H9 (cell line): ENCODE measurements at regions not wholly inside any gene's neighbourhood (a gene's known extent, or its start where the extent isn't known, plus 50 kb on each side); places are given as distances from the start of the nearest gene placed in this dataset.

Experiments
- DNase-seq: peaks from one replicate; pipeline ENCODE4 v3.0.0-alpha.2; 2017
- H2AFZ ChIP-seq: one replicate; pipeline ENCODE4 v1.6.1; 2013; ENCODE audit warnings: mild to moderate bottlenecking, low read length, control low read depth, moderate library complexity
- H2AK5ac ChIP-seq: 2 replicates; pipeline ENCODE4 v1.6.1; 2013; ENCODE audit warnings: low read length, control low read depth, mixed read lengths; ENCODE audit not compliant: insufficient read length
- H2BK120ac ChIP-seq: one replicate; pipeline ENCODE4 v1.6.1; 2013; ENCODE audit warnings: low read depth, mild to moderate bottlenecking, low read length, control low read depth, inconsistent platforms; ENCODE audit not compliant: poor library complexity, severe bottlenecking
- H2BK12ac ChIP-seq: 2 replicates; pipeline ENCODE4 v1.6.1; 2013; ENCODE audit warnings: low read length, control low read depth, mixed read lengths, low read depth; ENCODE audit not compliant: insufficient read length
- H2BK15ac ChIP-seq: 2 replicates; pipeline ENCODE4 v1.6.1; 2013; ENCODE audit warnings: low read depth, low read length, control low read depth
- H2BK20ac ChIP-seq: one replicate; pipeline ENCODE4 v1.6.1; 2013; ENCODE audit warnings: low read depth, mild to moderate bottlenecking, low read length, control low read depth, inconsistent platforms; ENCODE audit not compliant: poor library complexity, severe bottlenecking
- H2BK5ac ChIP-seq: 2 replicates; pipeline ENCODE4 v1.6.1; 2013; ENCODE audit warnings: low read length, control low read depth, mixed read lengths; ENCODE audit not compliant: insufficient read length
- H3K14ac ChIP-seq: 2 replicates; pipeline ENCODE4 v1.6.1; 2013; ENCODE audit warnings: low read length, control low read depth; ENCODE audit not compliant: insufficient read depth
- H3K18ac ChIP-seq: 2 replicates; pipeline ENCODE4 v1.6.1; 2013; ENCODE audit warnings: low read depth, mild to moderate bottlenecking, mixed read lengths, low read length, control low read depth; ENCODE audit not compliant: insufficient read length
- H3K23ac ChIP-seq: 2 replicates; pipeline ENCODE4 v1.6.1; 2013; ENCODE audit warnings: low read length, control low read depth, mixed read lengths, low read depth; ENCODE audit not compliant: insufficient read length
- H3K23me2 ChIP-seq: 2 replicates; pipeline ENCODE4 v1.6.1; 2013; ENCODE audit warnings: low read depth, mild to moderate bottlenecking, mixed read lengths, low read length, control low read depth; ENCODE audit not compliant: insufficient read length, poor library complexity, severe bottlenecking
- H3K27ac ChIP-seq: 2 replicates; pipeline ENCODE4 v1.5.1; 2013; ENCODE audit warnings: low read length, control low read depth, mixed read lengths, low read depth; ENCODE audit not compliant: insufficient read length
- H3K27me3 ChIP-seq: 2 replicates; pipeline ENCODE4 v1.6.1; 2013; ENCODE audit warnings: low read length, control low read depth, inconsistent platforms; ENCODE audit not compliant: insufficient read depth
- H3K4ac ChIP-seq: 2 replicates; pipeline ENCODE4 v1.6.1; 2013; ENCODE audit warnings: low read depth, mild to moderate bottlenecking, control low read depth, inconsistent platforms, low read length, moderate library complexity
- H3K4me1 ChIP-seq: 2 replicates; pipeline ENCODE4 v1.6.1; 2013; ENCODE audit warnings: low read length, control low read depth, inconsistent platforms; ENCODE audit not compliant: insufficient read depth
- H3K4me2 ChIP-seq: 2 replicates; pipeline ENCODE4 v1.6.1; 2013; ENCODE audit warnings: low read length, control low read depth, mixed read lengths; ENCODE audit not compliant: insufficient read length, insufficient read depth
- H3K56ac ChIP-seq: 2 replicates; pipeline ENCODE4 v1.6.1; 2013; ENCODE audit warnings: low read depth, mild to moderate bottlenecking, mixed read lengths, low read length, control low read depth; ENCODE audit not compliant: insufficient read length
- H3K79me1 ChIP-seq: 2 replicates; pipeline ENCODE4 v1.6.1; 2013; ENCODE audit warnings: low read depth, mild to moderate bottlenecking, moderate library complexity, low read length, control low read depth, inconsistent platforms; ENCODE audit not compliant: insufficient read depth, poor library complexity, severe bottlenecking
- H3K79me2 ChIP-seq: 2 replicates; pipeline ENCODE4 v1.6.1; 2013; ENCODE audit warnings: low read length, control low read depth, inconsistent platforms; ENCODE audit not compliant: insufficient read depth
- H3K9ac ChIP-seq: 2 replicates; pipeline ENCODE4 v1.6.1; 2013; ENCODE audit warnings: low read length, control low read depth, mixed read lengths; ENCODE audit not compliant: insufficient read length; ENCODE audit errors: extremely low read depth
- H3K9me3 ChIP-seq: one replicate; pipeline ENCODE4 v1.6.1; 2013; ENCODE audit warnings: low read depth, low read length, inconsistent platforms; ENCODE audit not compliant: control insufficient read depth
- H3T11ph ChIP-seq: one replicate; pipeline ENCODE4 v1.6.1; 2013; ENCODE audit warnings: mild to moderate bottlenecking, low read length, control low read depth, inconsistent platforms
- H4K20me1 ChIP-seq: one replicate; pipeline ENCODE4 v1.6.1; 2013; ENCODE audit not compliant: control insufficient read depth, insufficient read length, insufficient read depth
- H4K5ac ChIP-seq: 2 replicates; pipeline ENCODE4 v1.6.1; 2013; ENCODE audit warnings: low read depth, mild to moderate bottlenecking, mixed read lengths, low read length, control low read depth; ENCODE audit not compliant: insufficient read length
- H4K8ac ChIP-seq: replicated peaks from 2 replicates; pipeline ENCODE4 v1.6.1; 2013; ENCODE audit warnings: low read length, control low read depth, mixed read lengths, low read depth; ENCODE audit not compliant: insufficient read length
- H4K91ac ChIP-seq: 2 replicates; pipeline ENCODE4 v1.6.1; 2013; ENCODE audit warnings: low read depth, mild to moderate bottlenecking, moderate library complexity, mixed read lengths, low read length, control low read depth; ENCODE audit not compliant: insufficient read length
- H3K27ac Mint-ChIP-seq, 3 experiments: 2 replicates in 2 of 3; 3 replicates in 1 of 3; pipeline ENCODE4 v1.8.0; 2020 to 2021; ENCODE audit warnings: mixed read lengths in 3 of 3, mild to moderate bottlenecking in 1 of 3, moderate library complexity in 1 of 3
- H3K27me3 Mint-ChIP-seq: 2 replicates; pipeline ENCODE4 v1.8.0; 2021; ENCODE audit warnings: low read depth, mild to moderate bottlenecking, moderate library complexity, mixed read lengths
- H3K36me3 Mint-ChIP-seq, 3 experiments: 2 replicates in 2 of 3; 3 replicates in 1 of 3; pipeline ENCODE4 v1.8.0; 2020 to 2021; ENCODE audit warnings: low read depth in 3 of 3, mixed read lengths in 3 of 3; ENCODE audit not compliant: insufficient read depth in 1 of 3
- H3K4me1 Mint-ChIP-seq, 2 experiments: 2 replicates each; pipeline ENCODE4 v1.8.0; 2020; ENCODE audit warnings: mixed read lengths in 2 of 2
- H3K4me3 Mint-ChIP-seq, 2 experiments: 2 replicates in 1 of 2; 3 replicates in 1 of 2; pipeline ENCODE4 v1.8.0; 2020 to 2021; ENCODE audit warnings: mild to moderate bottlenecking in 2 of 2, mixed read lengths in 2 of 2, moderate library complexity in 1 of 2
- H3K9me3 Mint-ChIP-seq, 2 experiments: 2 replicates in 1 of 2; 3 replicates in 1 of 2; pipeline ENCODE4 v1.8.0; 2020; ENCODE audit warnings: mild to moderate bottlenecking in 2 of 2, mixed read lengths in 2 of 2, moderate library complexity in 1 of 2
- WGBS: extraction: QIAGEN DNeasy Blood & Tissue Kit; methylation state at CpG from one replicate; pipeline ENCODE4 v1.1.7; 2013; ENCODE audit warnings: missing lambda C conversion rate, low lambda C conversion rate, mixed read lengths; ENCODE audit not compliant: insufficient read length; ENCODE audit errors: extremely low coverage; 5-methylcytosine and 5-hydroxymethylcytosine counted together
- TF ChIP-seq, protein P1 (sequence below): fragments of 200-600 bp; sonication (generic); conservative IDR thresholded peaks from 3 replicates; pipeline ENCODE4 v1.8.0; 2021; ENCODE audit warnings: antibody characterized with exemption, mild to moderate bottlenecking

GRCh38 chr14:84874436-84874835 is 655.5 kb upstream of the FLRT2 start:
- Histone ChIP-seq H2BK120ac (no peak overlapping the region), H3K4me2 (no peak overlapping the region), H2BK5ac (no peak overlapping the region), H3K27me3 (no peaks in the 10 kb centered on the region), H4K5ac (no peak overlapping the region), H2AFZ (no peak overlapping the region), H3K9ac (no peak overlapping the region), H3K4ac (no peak overlapping the region), H3K14ac (no peak overlapping the region), H4K91ac (no peak overlapping the region), H3K23me2 (no peaks in the 10 kb centered on the region), H2AK5ac (no peak overlapping the region), H3K23ac (no peak overlapping the region), H3T11ph (no peak overlapping the region), H2BK20ac (no peak overlapping the region), H4K20me1 (no peaks in the 10 kb centered on the region), H3K18ac (no peak overlapping the region), H3K27ac (no peak overlapping the region), H3K4me1 (no peaks in the 10 kb centered on the region), H4K8ac (no peak overlapping the region), H3K79me1 (no peaks in the 10 kb centered on the region), H3K9me3 (no peaks in the 10 kb centered on the region), H3K79me2 (no peaks in the 10 kb centered on the region), H2BK12ac (no peak overlapping the region), H3K56ac (no peak overlapping the region), H2BK15ac (no peak overlapping the region)
- no CpG with 5 or more reads among the region's 2 CpGs for WGBS
- Mint-ChIP-seq H3K9me3 (no peaks in the 10 kb centered on the region), H3K27me3 (no peaks in the 10 kb centered on the region), H3K36me3 (no peaks in the 10 kb centered on the region), H3K27ac (no peak overlapping the region), H3K4me3 (no peak overlapping the region), H3K4me1 (peaks cover 6% of the 10 kb centered on the region in 2 experiments; a peak in 3 of 4 replicates)
- TF ChIP-seq, protein P1, sequence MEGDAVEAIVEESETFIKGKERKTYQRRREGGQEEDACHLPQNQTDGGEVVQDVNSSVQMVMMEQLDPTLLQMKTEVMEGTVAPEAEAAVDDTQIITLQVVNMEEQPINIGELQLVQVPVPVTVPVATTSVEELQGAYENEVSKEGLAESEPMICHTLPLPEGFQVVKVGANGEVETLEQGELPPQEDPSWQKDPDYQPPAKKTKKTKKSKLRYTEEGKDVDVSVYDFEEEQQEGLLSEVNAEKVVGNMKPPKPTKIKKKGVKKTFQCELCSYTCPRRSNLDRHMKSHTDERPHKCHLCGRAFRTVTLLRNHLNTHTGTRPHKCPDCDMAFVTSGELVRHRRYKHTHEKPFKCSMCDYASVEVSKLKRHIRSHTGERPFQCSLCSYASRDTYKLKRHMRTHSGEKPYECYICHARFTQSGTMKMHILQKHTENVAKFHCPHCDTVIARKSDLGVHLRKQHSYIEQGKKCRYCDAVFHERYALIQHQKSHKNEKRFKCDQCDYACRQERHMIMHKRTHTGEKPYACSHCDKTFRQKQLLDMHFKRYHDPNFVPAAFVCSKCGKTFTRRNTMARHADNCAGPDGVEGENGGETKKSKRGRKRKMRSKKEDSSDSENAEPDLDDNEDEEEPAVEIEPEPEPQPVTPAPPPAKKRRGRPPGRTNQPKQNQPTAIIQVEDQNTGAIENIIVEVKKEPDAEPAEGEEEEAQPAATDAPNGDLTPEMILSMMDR = no peak
- DNase-seq = no peak
